HFFc6 (cell line): ENCODE measurements at regions not wholly inside any gene's neighbourhood (a gene's known extent, or its start where the extent isn't known, plus 50 kb on each side); places are given as distances from the start of the nearest gene placed in this dataset.
"Not testable (repeated sequence)": the region's sequence is repeated elsewhere in the genome, so short reads cannot be mapped to it uniquely, and the experiment has no call there.

ENCODE experiments used
- DNase-seq: peaks from one replicate; pipeline ENCODE4 v3.0.0-alpha.2; 2018
- H3K27ac Mint-ChIP-seq: 2 replicates; pipeline ENCODE4 v1.8.0; 2020; ENCODE audit warnings: mild to moderate bottlenecking, mixed read lengths
- H3K27me3 Mint-ChIP-seq: 2 replicates; pipeline ENCODE4 v1.8.0; 2021; ENCODE audit warnings: mild to moderate bottlenecking, moderate library complexity, mixed read lengths; ENCODE audit not compliant: insufficient read depth
- H3K36me3 Mint-ChIP-seq: 2 replicates; pipeline ENCODE4 v1.8.0; 2021; ENCODE audit warnings: low read depth, mixed read lengths
- H3K4me1 Mint-ChIP-seq: 2 replicates; pipeline ENCODE4 v1.8.0; 2020; ENCODE audit warnings: low read depth, mixed read lengths
- H3K4me3 Mint-ChIP-seq: 2 replicates; pipeline ENCODE4 v1.8.0; 2020; ENCODE audit warnings: mild to moderate bottlenecking, moderate library complexity, mixed read lengths
- H3K9me3 Mint-ChIP-seq: 2 replicates; pipeline ENCODE4 v1.8.0; 2020; ENCODE audit warnings: mild to moderate bottlenecking, mixed read lengths
- CTCF ChIP-seq: fragments of 200-600 bp; sonication (generic); IDR thresholded peaks from 2 replicates; pipeline ENCODE4 v1.5.0; 2021; ENCODE audit warnings: antibody characterized with exemption, mild to moderate bottlenecking

DNA sequence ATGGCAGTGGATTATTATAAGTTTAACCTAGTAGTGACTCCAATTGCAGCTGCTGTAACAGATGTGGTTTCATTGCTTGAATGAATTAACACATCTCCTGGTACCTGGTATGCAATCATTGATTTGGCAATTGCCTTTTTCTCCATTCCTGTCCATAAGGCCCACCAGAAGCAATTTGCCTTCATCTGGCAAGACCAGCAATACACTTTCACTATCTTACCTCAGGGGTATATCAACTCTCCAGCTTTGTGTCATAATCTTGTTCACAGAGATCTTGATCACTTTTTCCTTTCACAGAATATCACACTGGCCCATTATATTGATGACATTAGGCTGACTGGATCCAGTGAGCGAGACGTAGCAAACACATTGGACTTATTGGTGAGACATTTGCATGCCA, 128.7 kb upstream of the ZC3H12C start:
- Mint-ChIP-seq H3K27me3 (peaks cover 4% of the 10 kb centered on the region), H3K27ac (no peak overlapping the region), H3K4me1 (no peaks in the 10 kb centered on the region), H3K36me3 (no peaks in the 10 kb centered on the region), H3K4me3 (no peak overlapping the region), H3K9me3 (no peaks in the 10 kb centered on the region)
- DNase-seq = no peak
- TF ChIP-seq CTCF = no peak

GRCh38 chr11:109965445-109965844, 127.7 kb upstream of the ZC3H12C start:
- not testable (repeated sequence) for H3K36me3 Mint-ChIP-seq, DNase-seq, H3K4me1 Mint-ChIP-seq, H3K9me3 Mint-ChIP-seq, H3K4me3 Mint-ChIP-seq, H3K27ac Mint-ChIP-seq, H3K27me3 Mint-ChIP-seq

DNA sequence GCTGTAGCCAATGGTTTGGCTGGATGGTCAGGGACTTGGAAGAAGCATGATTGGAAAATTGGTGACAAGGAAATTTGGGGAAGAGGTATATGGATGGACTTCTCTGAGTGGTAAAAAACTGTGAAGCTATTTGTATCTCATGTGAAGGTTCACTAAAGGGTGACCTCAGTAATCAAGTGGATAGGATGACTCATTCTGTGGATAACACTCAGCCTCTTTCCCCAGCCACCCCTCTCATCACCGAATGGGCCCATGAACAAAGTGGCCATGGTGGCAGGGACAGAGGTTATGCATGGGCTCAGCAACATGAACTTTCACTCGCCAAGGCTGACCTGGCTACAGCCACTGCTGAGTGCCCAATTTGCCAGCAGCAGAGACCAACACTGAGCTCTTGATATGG, 127.3 kb upstream of the ZC3H12C start:
- H3K9me3 Mint-ChIP-seq, DNase-seq, H3K36me3 Mint-ChIP-seq, H3K4me3 Mint-ChIP-seq, H3K27me3 Mint-ChIP-seq, H3K27ac Mint-ChIP-seq, H3K4me1 Mint-ChIP-seq: not testable (repeated sequence)

- H3K9me3 Mint-ChIP-seq, DNase-seq, H3K27me3 Mint-ChIP-seq, H3K27ac Mint-ChIP-seq, H3K4me3 Mint-ChIP-seq, H3K36me3 Mint-ChIP-seq: not testable (repeated sequence)
- H3K4me1 Mint-ChIP-seq = peaks cover 14% of the 10 kb centered on the region
These were observed 126.1 kb upstream of the ZC3H12C start for GRCh38 chr11:109967136-109967535.

GRCh38 chr11:109968299-109968698, 124.9 kb upstream of the ZC3H12C start:
- Mint-ChIP-seq H3K36me3 (no peaks in the 10 kb centered on the region), H3K9me3 (no peaks in the 10 kb centered on the region), H3K4me3 (no peak overlapping the region), H3K27me3 (peaks cover 7% of the 10 kb centered on the region), H3K4me1 (peaks cover 26% of the 10 kb centered on the region), H3K27ac (no peak overlapping the region)
- no peak for DNase-seq
- TF ChIP-seq CTCF = no peak

GRCh38 chr11:109968781-109969180, 124.4 kb upstream of the ZC3H12C start:
- DNase-seq = no peak
- H3K9me3 Mint-ChIP-seq = no peaks in the 10 kb centered on the region
- H3K27me3 Mint-ChIP-seq = peaks cover 7% of the 10 kb centered on the region
- peaks cover 29% of the 10 kb centered on the region for H3K4me1 Mint-ChIP-seq
- no peak for TF ChIP-seq CTCF
- no peak overlapping the region for H3K27ac Mint-ChIP-seq
- no peak overlapping the region for H3K4me3 Mint-ChIP-seq
- no peaks in the 10 kb centered on the region for H3K36me3 Mint-ChIP-seq

DNA sequence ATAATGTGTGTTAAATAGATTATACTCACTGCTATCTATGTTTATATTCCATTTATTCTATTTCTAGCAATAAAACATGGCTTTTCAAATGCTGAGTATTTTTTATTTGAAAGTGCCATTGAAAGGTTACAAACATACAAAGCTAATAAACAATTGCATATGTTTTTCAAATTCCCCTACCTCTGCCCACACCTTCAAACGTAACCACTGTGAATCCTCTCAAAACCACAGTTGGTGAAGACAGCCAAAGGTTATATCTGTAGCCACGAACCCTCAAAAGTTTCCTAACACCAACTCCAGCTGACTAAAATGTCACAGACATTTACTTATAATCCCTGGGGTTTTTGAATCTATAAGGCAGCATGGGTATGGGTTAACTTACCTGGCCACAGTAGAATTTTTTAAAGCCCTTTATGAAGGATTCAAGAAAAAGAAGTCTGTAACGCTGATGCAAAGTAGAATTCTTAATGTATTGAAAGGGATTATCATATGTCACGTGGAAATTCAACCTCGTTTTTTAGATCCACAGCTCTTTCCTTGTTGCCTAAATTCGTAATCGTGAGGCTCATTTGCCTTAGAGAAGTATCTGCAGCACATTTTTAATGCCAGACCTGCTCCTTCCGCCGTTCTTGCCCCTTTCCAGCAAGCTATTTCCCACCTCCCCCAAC, 122.5 kb upstream of the ZC3H12C start:
- H3K9me3 Mint-ChIP-seq = no peaks in the 10 kb centered on the region
- H3K4me3 Mint-ChIP-seq = no peak overlapping the region
- TF ChIP-seq CTCF = no peak
- H3K36me3 Mint-ChIP-seq = no peaks in the 10 kb centered on the region
- DNase-seq = no peak
- H3K27ac Mint-ChIP-seq = no peak overlapping the region
- H3K4me1 Mint-ChIP-seq = peaks cover 29% of the 10 kb centered on the region
- H3K27me3 Mint-ChIP-seq = peaks cover 7% of the 10 kb centered on the region
